ENCODE measurements at regions not wholly inside any gene's neighbourhood (a gene's known extent, or its start where the extent isn't known, plus 50 kb on each side); places are given as distances from the start of the nearest gene placed in this dataset.

GRCh38 chr4:187065396-187065795 is 341.7 kb upstream of the FAT1 start:
- WGBS (ENCODE audit: extremely low coverage, insufficient read length, low lambda C conversion rate), result no CpG with 5 or more reads among the region's 1 CpG
- Mint-ChIP-seq H3K9me3 (peaks cover 0 to 3% of the 10 kb centered on the region in 2 experiments; a peak in 1 of 5 replicates), H3K27me3 (ENCODE audit: low read depth) (peaks cover 2% of the 10 kb centered on the region; the same call in 1 of the 2 replicates), H3K4me3 (no peak overlapping the region), H3K36me3 (ENCODE audit: insufficient read depth in 1 of 3, low read depth in 3 of 3) (0 out of 7 replicates have a peak, but pooled peaks cover 0 to 2% (median 0%) of the 10 kb centered on the region in 3 experiments), H3K27ac (no peak overlapping the region), H3K4me1 (peaks cover 10 to 23% of the 10 kb centered on the region in 2 experiments)
- Histone ChIP-seq H2AFZ (ENCODE audit: low read length) (no peak overlapping the region), H4K5ac (ENCODE audit: insufficient read length, low read depth, low read length) (no peak overlapping the region), H2BK120ac (ENCODE audit: low read depth, low read length, poor library complexity, severe bottlenecking) (no peak overlapping the region), H3K27ac (ENCODE audit: insufficient read length, low read depth, low read length) (no peak overlapping the region), H3K14ac (ENCODE audit: insufficient read depth, low read length) (no peak overlapping the region), H3K79me2 (ENCODE audit: insufficient read depth, low read length) (no peaks in the 10 kb centered on the region), H3K18ac (ENCODE audit: insufficient read length, low read depth, low read length) (no peak overlapping the region), H3K4me1 (ENCODE audit: insufficient read depth, low read length) (peaks cover 2% of the 10 kb centered on the region; the same call in 1 of the 2 replicates), H3K4me2 (ENCODE audit: insufficient read depth, insufficient read length, low read length) (no peak overlapping the region), H4K91ac (ENCODE audit: insufficient read length, low read depth, low read length) (no peak overlapping the region), H2BK15ac (ENCODE audit: low read depth, low read length) (no peak overlapping the region), H4K8ac (replicated peaks; ENCODE audit: insufficient read length, low read depth, low read length) (no peak overlapping the region), H3K4ac (ENCODE audit: low read depth, low read length) (no peak overlapping the region), H2BK12ac (ENCODE audit: insufficient read length, low read depth, low read length) (no peak overlapping the region), H2BK20ac (ENCODE audit: low read depth, low read length, poor library complexity, severe bottlenecking) (no peak overlapping the region), H4K20me1 (ENCODE audit: control insufficient read depth, insufficient read depth, insufficient read length) (no peaks in the 10 kb centered on the region), H2AK5ac (ENCODE audit: insufficient read length, low read length) (no peak overlapping the region), H3K56ac (ENCODE audit: insufficient read length, low read depth, low read length) (no peak overlapping the region), H3K9me3 (ENCODE audit: control insufficient read depth, low read depth, low read length) (no peaks in the 10 kb centered on the region), H3K9ac (ENCODE audit: extremely low read depth, insufficient read length, low read length) (no peak overlapping the region), H3K79me1 (ENCODE audit: insufficient read depth, low read depth, low read length, poor library complexity, severe bottlenecking) (no peaks in the 10 kb centered on the region), H3K23me2 (ENCODE audit: insufficient read length, low read depth, low read length, poor library complexity, severe bottlenecking) (no peaks in the 10 kb centered on the region), H3K23ac (ENCODE audit: insufficient read length, low read depth, low read length) (no peak overlapping the region), H3T11ph (ENCODE audit: low read length) (no peak overlapping the region), H3K27me3 (ENCODE audit: insufficient read depth, low read length) (no peaks in the 10 kb centered on the region; the same call in 1 of the 2 replicates), H2BK5ac (ENCODE audit: insufficient read length, low read length) (no peak overlapping the region)
- TF ChIP-seq, protein P1, sequence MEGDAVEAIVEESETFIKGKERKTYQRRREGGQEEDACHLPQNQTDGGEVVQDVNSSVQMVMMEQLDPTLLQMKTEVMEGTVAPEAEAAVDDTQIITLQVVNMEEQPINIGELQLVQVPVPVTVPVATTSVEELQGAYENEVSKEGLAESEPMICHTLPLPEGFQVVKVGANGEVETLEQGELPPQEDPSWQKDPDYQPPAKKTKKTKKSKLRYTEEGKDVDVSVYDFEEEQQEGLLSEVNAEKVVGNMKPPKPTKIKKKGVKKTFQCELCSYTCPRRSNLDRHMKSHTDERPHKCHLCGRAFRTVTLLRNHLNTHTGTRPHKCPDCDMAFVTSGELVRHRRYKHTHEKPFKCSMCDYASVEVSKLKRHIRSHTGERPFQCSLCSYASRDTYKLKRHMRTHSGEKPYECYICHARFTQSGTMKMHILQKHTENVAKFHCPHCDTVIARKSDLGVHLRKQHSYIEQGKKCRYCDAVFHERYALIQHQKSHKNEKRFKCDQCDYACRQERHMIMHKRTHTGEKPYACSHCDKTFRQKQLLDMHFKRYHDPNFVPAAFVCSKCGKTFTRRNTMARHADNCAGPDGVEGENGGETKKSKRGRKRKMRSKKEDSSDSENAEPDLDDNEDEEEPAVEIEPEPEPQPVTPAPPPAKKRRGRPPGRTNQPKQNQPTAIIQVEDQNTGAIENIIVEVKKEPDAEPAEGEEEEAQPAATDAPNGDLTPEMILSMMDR (conservative IDR thresholded peaks at IDR 0.05), result no peak
- no peak for DNase-seq
